22Rv1 (cell line): ENCODE measurements at regions not wholly inside any gene's neighbourhood (a gene's known extent, or its start where the extent isn't known, plus 50 kb on each side); places are given as distances from the start of the nearest gene placed in this dataset.
"Not testable (repeated sequence)": the region's sequence is repeated elsewhere in the genome, so short reads cannot be mapped to it uniquely, and the experiment has no call there.

ENCODE experiments used
- H3K27ac ChIP-seq: fragments of 450-650 bp; 2 replicates; pipeline ENCODE4 v1.5.1; 2017
- ZFX ChIP-seq: fragments of 450-650 bp; IDR thresholded peaks from 2 replicates; pipeline ENCODE4 v1.6.1; 2017; ENCODE audit warnings: antibody characterized with exemption, borderline replicate concordance
- TF ChIP-seq, protein P1 (sequence below): fragments of 450-650 bp; IDR thresholded peaks from 2 replicates; pipeline ENCODE4 v1.5.1; 2017; ENCODE audit warnings: mild to moderate bottlenecking

DNA sequence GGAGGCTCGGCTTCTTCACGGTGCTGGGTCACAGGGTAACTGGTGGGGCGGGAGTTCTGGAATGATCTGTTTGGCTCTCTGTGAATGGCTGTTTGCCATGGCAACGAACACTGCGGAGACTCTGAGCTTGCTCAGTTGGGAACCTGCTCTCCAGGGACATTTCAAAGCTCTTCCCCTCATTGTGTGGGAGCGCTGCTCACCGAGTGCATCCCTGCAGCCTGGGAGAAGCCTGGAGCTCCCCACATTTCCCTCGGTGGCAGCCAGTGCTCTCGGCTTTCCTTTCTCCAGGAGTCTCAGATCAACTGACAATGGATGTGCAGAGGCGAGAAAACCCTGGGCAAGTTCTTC, 57.6 kb upstream of the CACUL1 start:
- TF ChIP-seq, protein P1, sequence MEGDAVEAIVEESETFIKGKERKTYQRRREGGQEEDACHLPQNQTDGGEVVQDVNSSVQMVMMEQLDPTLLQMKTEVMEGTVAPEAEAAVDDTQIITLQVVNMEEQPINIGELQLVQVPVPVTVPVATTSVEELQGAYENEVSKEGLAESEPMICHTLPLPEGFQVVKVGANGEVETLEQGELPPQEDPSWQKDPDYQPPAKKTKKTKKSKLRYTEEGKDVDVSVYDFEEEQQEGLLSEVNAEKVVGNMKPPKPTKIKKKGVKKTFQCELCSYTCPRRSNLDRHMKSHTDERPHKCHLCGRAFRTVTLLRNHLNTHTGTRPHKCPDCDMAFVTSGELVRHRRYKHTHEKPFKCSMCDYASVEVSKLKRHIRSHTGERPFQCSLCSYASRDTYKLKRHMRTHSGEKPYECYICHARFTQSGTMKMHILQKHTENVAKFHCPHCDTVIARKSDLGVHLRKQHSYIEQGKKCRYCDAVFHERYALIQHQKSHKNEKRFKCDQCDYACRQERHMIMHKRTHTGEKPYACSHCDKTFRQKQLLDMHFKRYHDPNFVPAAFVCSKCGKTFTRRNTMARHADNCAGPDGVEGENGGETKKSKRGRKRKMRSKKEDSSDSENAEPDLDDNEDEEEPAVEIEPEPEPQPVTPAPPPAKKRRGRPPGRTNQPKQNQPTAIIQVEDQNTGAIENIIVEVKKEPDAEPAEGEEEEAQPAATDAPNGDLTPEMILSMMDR: no peak
- no peak for TF ChIP-seq ZFX
- no peak overlapping the region for H3K27ac ChIP-seq

DNA sequence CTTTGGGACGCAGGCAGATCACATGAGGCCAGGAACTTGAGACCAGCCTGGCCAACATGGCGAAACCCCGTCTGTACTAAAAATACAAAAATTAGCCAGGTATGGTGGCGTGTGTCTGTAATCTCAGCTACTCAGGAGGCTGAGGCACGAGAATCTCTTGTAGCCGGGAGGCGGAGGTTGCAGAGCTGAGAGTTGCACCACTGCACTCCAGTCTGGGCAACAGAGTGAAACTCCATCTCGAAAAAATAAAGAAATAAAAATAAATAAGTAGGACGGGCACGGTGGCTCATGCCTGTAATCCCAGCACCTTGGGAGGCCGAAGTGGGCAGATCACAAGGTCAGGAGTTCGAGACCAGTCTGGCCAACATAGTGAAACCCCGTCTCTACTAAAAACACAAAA, 58.2 kb upstream of the CACUL1 start:
- not testable (repeated sequence) for H3K27ac ChIP-seq

DNA sequence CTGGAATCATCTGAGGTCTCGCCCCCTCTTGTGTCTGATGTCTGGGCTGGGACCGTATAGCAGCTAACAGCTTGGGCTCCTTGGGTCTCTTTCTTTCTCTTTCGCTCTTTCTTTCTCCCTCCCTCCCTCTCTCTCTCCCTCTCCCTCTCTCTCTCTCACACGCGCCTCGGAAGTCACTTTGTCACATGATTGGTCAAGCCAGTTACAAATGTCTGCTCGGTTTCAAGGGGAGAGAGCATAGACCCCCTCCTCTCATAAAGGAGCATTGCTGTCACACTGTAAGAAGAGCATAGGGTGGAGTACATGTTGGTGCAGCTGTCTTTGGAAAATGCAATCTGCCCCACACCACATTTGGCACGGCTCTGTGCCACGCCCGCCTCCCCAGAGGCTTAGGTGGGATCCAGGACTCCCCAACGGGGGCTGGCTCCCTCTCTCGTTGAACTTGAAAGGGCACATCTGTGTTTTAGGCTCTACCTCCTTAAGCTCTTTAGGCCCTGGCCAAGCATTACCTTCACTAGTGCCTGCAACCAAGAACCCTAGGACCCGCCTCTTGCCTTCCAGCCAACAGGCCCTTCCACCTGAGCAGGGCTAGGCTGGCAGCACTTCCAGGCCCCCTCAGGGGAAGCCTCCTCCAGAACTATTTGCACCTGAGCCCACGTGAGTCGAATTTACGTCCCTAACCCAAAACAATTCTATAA, 61.9 kb upstream of the CACUL1 start:
- H3K27ac ChIP-seq: no peak overlapping the region
- TF ChIP-seq, protein P1: no peak
- no peak for TF ChIP-seq ZFX

DNA sequence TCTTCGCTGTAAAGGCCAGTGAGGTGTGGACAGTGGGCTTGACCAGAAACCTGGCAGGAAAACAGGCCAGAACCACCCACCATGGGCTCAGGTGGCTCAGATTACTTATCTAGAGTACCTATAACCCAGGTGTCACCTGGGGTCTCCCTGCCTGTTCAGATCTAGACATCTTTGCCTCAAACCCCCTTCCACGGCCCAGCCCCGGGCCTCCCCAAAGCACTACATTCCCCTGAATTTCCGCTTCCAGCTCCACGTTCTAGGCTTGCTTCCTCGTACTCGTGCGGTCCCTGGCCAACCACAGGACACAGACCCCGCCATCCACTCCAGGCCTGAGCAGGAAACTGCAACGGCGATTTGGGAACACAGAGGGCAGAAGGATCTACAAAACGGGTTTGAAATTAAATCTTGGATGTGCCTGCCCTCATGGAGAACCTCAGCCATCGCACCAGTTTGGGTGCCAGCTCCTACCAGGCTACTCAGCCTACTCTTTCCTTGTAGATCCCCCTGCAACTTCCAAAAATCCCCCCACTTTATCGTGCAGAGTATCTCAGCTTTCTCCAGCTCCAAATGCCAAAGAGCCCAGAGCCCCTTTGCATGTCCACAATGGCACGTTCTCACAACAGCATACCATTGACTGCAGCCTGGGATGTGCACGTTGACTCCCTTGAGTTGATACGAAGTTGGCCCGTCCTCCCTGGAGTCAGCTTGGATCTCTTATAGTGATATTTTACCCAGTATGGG, 62.7 kb upstream of the CACUL1 start:
- H3K27ac ChIP-seq: no peak overlapping the region
- TF ChIP-seq, protein P1: no peak
- no peak for TF ChIP-seq ZFX

DNA sequence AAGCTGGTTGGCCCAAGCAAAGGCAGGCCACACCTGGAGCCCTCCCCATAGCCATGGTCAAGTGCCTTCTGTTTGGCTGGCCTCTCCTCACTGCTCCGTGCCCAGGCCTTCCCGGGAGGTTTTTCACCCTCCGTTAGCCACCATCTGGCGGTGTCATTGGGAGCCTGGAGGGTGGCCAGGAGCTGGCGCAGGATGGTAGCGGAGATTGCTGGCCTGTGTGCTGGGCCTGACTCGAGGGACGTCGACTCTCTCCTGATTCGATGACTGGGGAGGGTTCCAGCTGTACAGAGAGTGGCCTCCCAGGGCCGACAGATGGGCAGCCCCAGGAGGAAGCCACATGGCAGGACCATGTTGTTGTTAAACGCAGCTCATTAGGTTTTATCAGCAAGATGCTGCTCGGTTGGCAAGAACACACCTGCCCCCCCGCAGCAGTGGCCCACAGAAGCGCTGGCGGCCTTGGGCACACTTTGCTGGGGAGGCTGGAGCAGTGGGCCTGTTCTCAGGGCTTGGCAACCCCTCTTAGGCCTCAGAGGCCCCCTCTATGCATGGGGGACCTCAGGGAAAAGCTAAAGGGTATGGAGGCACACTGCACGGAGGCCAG, 64.0 kb upstream of the CACUL1 start:
- H3K27ac ChIP-seq: no peak overlapping the region
- TF ChIP-seq ZFX: no peak
- TF ChIP-seq, protein P1: no peak

DNA sequence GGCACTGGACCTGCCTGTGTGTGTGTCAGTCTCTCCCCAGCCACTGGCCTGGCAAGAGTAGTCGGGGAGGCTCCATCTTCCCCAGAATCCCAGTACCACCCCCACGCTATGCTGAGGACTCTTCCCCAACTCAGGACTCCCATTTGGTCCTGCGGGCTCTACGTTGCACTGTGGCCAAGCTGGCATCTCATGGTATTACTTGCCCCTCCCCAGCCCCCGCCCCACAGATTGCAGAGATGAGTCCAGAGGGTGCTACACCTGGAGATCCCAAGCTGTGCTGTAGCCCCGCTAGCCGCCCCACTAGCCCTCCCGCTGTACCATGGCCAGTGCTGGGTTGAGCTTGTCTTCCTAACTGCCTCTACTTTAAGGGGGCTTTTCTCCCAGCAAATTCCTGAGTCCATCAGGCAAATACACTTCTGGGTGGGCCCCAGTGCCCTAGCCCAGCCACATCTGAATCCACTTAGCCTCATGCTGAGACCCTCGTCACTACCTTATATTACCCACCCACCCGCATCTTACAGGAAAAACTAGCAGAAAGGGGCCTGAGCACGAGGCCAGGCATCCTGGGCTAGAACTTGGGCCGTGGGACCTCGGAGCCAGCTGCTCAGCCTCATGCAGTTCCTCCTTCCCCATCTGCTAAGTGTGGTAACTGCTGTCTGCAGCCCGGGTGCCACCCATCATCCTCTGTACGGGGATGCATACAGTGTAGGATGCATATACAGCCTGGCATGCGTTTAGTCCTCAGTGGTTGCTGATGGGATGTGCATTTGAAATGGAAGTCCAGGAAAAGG, 65.8 kb upstream of the CACUL1 start:
- TF ChIP-seq, protein P1: no peak
- no peak for TF ChIP-seq ZFX
- no peak overlapping the region for H3K27ac ChIP-seq

DNA sequence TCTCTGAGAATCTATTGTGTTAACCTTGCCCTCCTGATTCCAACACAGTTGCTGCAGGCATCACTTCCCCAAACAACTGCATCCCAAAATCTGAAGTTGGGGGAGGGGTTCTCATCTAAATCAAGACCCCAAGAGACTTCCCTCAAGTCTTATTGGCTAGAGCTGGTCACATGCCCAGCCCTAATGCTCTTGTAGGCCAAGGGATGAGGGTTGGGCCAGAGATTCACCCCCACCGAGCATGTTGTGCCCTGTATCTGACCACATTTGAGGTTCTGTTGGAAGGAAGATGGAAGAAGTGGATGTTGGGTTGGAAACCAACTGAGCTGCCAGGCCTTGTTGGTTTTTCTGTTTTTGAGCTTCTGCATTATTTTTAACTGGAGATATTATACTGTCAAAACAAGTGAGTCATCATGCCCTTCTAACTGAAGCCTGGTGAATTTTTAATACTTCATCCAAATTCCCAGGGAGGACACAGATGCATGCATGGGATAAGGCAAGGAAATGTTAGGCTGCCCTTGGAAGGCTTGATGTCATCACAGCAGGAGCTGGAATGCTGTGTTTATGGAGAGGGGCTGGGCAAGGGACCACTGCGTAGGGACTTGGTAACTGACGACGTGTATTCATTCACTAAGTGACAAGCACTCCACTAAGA, 68.6 kb upstream of the CACUL1 start:
- H3K27ac ChIP-seq: no peak overlapping the region
- TF ChIP-seq, protein P1: no peak
- TF ChIP-seq ZFX: no peak
